ENCODE measurements at regions not wholly inside any gene's neighbourhood (a gene's known extent, or its start where the extent isn't known, plus 50 kb on each side); places are given as distances from the start of the nearest gene placed in this dataset.
"Not testable (repeated sequence)": the region's sequence is repeated elsewhere in the genome, so short reads cannot be mapped to it uniquely, and the experiment has no call there.

- not testable (repeated sequence) for DNase-seq (ENCODE audit: low spot score)
These were observed 62.5 kb upstream of the SEC22B start for GRCh38 chr1:120238867-120239266.

- DNase-seq (ENCODE audit: low spot score): not testable (repeated sequence)
These were observed 57.3 kb upstream of the SEC22B start for GRCh38 chr1:120233661-120234018.

GRCh38 chr1:120232834-120233660, 56.7 kb upstream of the SEC22B start:
- not testable (repeated sequence) for DNase-seq (ENCODE audit: low spot score)

GRCh38 chr1:120229835-120230234, 53.5 kb upstream of the SEC22B start:
- DNase-seq (ENCODE audit: low spot score): not testable (repeated sequence)
